H1 (cell line): ENCODE measurements at regions not wholly inside any gene's neighbourhood (a gene's known extent, or its start where the extent isn't known, plus 50 kb on each side); places are given as distances from the start of the nearest gene placed in this dataset.

Experiments used
- BRCA1 ChIP-seq: IDR thresholded peaks from 2 replicates; pipeline ENCODE4 v1.6.1; 2012; ENCODE audit warnings: low read depth, low read length, improper control_type of control experiment
- CBX8 ChIP-seq: fragments of 300-800, 300-1000 bp; sonication (generic); IDR thresholded peaks from 2 replicates; pipeline ENCODE4 v1.7.1; 2016; ENCODE audit warnings: low read depth, low read length, borderline replicate concordance
- KDM1A ChIP-seq: fragments of 200-600, 300-600 bp; sonication (generic); IDR thresholded peaks from 2 replicates; pipeline ENCODE4 v1.7.1; 2016; ENCODE audit warnings: mild to moderate bottlenecking, low read length, borderline replicate concordance
- POLR2AphosphoS5 ChIP-seq: IDR thresholded peaks from 2 replicates; pipeline ENCODE4 v1.6.1; 2011; ENCODE audit warnings: low read depth, low read length

- TF ChIP-seq BRCA1 (no peak), POLR2AphosphoS5 (no peak), KDM1A (no peak), CBX8 (no peak)
Observed at GRCh38 chr2:17416884-17417391, 101.3 kb downstream of the RAD51AP2 start (continued).
